SK-N-DZ (cell line): ENCODE measurements at regions not wholly inside any gene's neighbourhood (a gene's known extent, or its start where the extent isn't known, plus 50 kb on each side); places are given as distances from the start of the nearest gene placed in this dataset.

Source experiments
- DNase-seq: peaks from one replicate; pipeline ENCODE4 v3.0.0-alpha.2; 2015; ENCODE audit warnings: low spot score

DNA sequence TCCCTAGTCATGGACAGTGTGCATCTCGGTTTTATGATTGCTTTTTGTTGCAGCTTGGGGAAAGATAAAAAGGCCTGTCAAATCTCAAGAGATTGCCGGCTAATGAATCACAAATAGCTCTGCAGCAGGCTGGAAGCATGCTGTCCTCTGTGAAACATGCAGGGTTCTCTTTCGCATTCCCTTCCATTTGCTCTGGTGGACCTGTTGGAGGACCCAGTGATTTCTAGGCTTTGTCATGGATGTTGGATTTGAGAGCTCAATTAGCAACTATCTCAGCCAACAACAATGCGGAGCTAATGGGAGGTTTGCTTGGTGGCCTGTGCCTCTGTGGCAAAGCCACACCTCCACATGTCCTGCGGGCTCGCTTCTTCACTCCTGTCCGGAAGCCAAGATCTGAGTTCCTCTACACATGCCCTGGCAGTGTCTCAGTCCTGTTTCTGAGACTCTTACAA lies 418.1 kb upstream of the ARGLU1 start:
- DNase-seq, result no peak

DNA sequence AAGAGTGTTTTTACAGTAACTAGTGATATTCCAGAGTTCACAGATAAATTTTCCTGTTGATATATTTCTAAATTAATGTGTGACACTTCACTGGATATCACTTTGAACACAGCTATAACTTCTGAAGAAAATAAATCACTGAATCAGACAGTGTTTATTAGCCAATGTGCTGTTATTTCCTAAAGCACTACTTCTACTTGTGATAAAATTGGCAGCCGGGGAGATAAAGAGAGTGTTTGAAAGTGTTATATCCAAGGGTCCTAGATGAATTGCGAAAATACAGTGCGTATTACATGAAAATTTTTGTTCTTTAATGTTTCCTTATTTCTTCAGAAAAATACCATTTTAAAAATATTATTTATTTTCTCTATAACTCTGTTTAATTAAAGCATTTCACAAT lies 417.5 kb upstream of the ARGLU1 start:
- DNase-seq, result no peak

DNA sequence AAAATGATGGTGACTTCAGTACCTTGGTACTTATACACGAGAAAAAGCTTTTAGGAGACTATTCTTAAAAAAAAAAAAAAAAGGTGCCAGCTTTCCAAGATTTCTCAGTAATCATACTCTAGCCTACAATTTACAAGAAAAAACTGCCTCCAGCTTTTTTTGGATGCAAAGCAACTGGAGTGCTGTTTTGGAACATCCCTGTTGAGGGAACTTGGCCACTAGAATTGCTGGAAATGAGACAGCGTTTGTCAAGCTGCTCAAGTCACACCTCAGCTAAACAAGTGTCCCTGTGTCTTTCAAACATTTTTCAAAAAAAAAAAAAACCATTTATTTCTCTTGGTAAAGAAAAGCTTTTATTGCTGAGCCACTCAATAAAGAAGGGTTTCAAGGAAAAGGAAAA lies 413.1 kb upstream of the ARGLU1 start:
- no peak for DNase-seq

- no peak for DNase-seq
These were observed 399.5 kb upstream of the ARGLU1 start for GRCh38 chr13:106967391-106967790.

DNA sequence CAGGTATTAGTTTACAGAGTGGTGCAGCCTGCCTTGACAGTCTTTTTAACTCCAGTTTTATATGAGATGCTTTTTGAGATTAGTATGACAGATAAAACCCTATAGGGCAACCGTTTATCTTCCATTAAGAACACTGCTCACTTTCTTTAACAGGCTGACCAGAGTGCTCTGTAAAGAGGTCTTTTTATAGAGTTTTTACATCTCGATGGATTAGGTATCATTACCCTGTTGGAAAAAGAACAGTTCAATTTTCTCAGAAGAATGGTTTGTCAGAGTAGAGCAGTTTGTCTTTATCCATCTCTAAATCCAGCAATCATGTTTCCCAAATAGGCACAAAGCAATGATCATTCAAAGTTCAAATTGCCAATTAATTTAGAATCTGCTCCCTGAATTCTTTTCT lies 395.2 kb upstream of the ARGLU1 start:
- DNase-seq, result no peak

GRCh38 chr13:106961651-106962050 lies 393.7 kb upstream of the ARGLU1 start:
- DNase-seq, result no peak

- no peak for DNase-seq
These were observed 393.3 kb upstream of the ARGLU1 start for GRCh38 chr13:106961216-106961615.

GRCh38 chr13:106958621-106959048 lies 390.7 kb upstream of the ARGLU1 start:
- no peak for DNase-seq

GRCh38 chr13:106942563-106942962 lies 374.6 kb upstream of the ARGLU1 start:
- no peak for DNase-seq

- DNase-seq, result no peak
These were observed 373.8 kb upstream of the ARGLU1 start for GRCh38 chr13:106941779-106942178.

- no peak for DNase-seq
These were observed 359.5 kb upstream of the ARGLU1 start for GRCh38 chr13:106927421-106927820.

DNA sequence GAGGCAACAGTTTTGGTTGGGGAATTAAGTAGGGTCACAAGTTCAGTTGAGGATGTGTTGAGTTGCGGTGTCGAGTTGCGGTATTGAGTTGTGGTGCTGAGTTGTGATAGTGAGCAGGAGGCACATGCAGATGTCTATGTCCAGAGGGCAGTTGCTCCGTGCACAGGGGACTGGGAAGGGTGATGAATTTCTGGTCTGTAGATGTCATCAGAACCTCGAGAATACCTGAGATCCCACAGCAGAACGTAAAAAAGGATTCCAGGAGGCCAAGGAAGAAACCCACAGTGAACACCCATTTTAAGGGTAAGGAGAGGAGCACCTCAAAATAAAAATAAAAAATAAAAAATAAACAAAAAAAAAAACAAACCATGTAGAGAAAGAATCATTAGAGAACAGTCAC lies 354.4 kb upstream of the ARGLU1 start:
- no peak for DNase-seq

DNA sequence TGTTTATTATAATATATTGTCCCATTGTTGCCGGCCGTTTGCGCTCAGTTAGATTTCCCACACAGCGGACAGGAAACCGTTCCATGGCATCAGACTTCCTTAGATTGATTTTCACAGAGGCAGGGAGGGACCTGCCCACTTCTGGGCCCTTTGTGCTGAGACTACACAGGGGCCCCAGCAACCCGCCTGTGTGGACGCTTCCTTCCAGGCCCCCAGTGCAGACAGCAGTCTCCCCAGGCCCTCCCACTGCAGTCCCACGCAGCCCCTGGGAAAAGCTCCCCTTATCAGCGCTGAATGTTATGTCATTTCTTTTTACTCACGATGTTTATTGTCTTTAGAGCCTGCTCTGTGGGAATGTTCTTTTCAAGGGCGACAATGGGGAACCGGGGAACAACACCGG lies 351.7 kb upstream of the ARGLU1 start:
- DNase-seq, result no peak

- DNase-seq, result no peak
These were observed 351.2 kb upstream of the ARGLU1 start for GRCh38 chr13:106919133-106919532.

GRCh38 chr13:106918557-106918860 lies 350.6 kb upstream of the ARGLU1 start:
- no peak for DNase-seq

DNA sequence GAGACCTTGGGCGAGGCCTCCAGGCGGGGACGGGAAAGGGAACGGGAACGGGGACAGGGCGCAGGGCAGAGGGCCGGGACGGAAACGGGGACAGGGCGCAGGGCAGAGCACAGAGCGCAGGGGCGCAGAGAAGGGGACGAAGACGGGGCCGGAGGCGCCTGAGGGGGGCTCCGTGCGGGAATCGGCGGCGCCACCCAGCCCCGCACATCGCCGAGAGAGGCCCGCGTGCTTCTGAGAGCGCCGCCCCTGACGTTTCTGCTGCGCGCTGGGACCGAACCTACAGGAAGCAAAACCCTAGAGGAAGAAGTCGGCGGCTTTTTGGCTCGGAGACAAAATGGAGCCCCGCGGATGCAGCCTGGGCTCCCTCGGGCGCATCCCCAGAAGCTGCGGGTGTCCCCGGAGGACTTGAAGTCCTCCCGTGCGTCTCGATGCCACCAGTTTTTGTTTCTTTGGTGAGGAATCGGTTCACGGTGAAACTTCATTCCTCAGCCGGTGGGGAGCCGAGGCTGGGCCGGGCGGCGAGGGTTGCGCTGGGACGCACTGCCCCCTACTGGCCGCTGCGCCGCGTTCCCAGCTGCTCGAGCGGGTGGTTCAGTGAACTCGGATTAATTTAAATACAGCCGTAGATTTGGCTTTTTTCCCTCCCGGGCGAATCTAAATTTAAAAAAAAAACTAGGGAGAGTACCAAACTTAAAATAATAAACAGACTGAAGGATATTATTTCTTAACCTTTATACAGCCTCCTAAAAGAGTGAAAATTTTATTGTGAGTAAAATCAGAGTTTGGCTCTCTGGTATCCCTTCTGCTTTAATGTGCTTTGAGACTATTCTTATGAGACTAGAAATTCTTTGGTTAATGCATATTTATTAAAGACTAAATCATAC lies 350.0 kb upstream of the ARGLU1 start:
- DNase-seq, result peak; percentile 37

GRCh38 chr13:106917024-106917571 lies 349.2 kb upstream of the ARGLU1 start:
- DNase-seq, result no peak

GRCh38 chr13:106916329-106916976 lies 348.5 kb upstream of the ARGLU1 start:
- DNase-seq, result no peak

DNA sequence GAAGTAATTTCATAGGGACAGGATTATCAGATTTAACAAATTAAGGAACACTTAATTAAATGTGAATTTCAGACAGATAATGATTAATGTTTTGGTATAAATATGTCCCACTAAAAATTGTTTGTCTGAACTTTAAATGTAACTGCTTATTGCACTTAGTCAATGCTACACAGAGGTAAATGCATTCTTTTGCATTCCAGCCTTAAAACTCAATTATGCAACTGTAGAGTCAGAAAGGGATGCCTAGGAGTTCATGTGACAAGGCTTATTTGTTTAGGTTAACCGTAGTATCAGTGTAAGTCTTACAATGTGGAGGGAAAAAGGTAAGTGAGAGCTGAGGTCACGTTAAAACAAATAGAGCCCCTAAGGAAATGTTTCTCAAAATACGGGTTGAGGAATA lies 347.2 kb upstream of the ARGLU1 start:
- DNase-seq, result no peak

DNA sequence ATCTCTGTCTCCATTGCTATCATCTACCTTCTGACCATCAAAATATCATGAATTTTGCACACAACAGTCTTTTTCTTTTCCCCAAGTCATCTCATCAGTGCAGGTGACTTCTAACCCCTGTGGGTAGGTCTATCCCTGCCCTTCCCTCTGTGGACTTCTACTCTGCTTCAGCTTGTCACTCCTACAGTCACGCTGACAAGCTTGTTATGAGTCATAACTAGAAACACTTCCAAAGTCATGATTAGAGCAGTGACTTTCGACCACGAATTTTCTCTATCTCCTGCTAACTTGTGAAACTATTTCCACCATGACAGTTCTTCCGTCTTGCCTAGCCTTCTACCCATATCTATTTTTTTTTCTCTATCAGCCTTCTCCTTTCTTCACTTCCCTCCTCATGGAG lies 343.7 kb upstream of the ARGLU1 start:
- no peak for DNase-seq

- no peak for DNase-seq
These were observed 343.1 kb upstream of the ARGLU1 start for GRCh38 chr13:106911020-106911419.

- DNase-seq, result no peak
These were observed 338.6 kb upstream of the ARGLU1 start for GRCh38 chr13:106906426-106906996.
